ENCODE measurements at regions not wholly inside any gene's neighbourhood (a gene's known extent, or its start where the extent isn't known, plus 50 kb on each side); places are given as distances from the start of the nearest gene placed in this dataset.

GRCh38 chr5:24831989-24832388, 187.2 kb upstream of the CDH10 start:
- DNase-seq (ENCODE audit: low read depth) = no peak

DNA sequence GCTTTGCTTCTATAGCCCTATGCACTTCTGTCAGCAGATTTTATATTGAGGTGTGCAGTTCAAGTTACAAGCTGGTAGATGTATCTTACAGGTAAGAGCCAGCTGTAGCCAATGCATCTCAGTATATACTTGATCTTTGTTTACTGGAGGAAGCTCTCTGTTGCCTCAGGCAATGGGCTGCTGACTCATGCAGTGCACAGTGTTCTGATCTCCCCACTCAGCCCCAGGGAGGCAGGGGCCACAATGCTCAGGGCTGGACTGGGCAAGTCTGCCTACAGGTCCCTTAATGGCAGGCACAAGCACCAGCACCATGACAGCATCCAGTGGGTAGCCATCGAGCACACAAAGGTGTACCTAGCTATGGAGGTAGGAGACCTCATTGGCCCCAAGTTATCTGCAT, 178.8 kb upstream of the CDH10 start:
- DNase-seq (ENCODE audit: low read depth) = no peak

DNA sequence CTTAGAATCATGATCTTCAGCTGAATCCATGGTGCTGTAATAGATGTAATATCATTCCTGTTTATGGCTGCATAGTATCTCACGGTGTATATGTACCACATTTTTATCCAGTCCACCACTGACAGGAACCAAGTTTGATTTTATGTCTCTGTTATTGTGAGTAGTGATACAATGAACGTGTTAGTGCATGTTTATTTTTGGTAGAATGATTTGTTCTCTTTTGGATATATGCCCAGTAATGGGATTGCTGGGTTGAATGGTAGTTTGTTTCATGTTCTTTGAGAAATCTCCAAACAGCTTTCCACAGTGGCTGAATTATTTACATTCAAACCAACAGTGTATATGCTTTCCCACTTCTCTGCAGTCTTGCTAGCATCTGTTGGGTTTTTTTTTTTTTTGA, 175.1 kb upstream of the CDH10 start:
- no peak for DNase-seq (ENCODE audit: low read depth)

DNA sequence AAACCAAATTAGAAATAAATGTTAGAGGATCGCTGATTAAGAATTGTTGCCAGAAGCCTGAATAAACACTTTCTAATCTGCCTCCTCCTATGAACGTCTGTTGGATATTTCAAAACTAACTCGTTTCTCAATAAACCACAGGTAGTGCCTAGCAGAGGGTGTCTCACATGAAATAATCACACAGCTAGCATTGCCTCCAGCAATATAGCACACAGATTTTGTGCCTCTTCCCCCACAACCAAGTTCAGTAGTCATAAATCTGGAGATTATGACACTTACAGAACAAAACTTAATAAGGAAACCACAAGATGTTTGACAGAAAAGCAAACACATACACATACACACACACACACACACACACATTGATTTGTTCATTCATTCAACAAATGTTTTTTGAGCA, 173.2 kb upstream of the CDH10 start:
- no peak for DNase-seq (ENCODE audit: low read depth)

DNA sequence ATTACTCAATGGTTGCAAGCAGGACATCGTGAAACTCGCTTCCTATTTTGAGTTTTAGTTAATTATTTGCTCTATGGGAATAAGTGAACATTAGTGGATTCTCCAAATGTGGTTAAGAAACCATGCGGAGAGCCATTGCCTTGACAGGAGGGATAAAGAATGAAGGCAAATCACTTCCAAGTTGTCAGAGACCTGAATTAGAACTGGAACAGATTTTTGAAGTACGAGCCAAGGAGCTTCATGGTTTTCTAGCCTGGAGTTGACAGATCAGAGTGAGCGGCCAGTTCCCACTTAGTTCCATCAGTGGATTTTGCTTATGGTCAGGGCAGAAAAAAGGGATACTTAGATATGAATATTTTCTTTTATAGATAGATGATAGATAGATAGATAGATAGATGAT, 171.4 kb upstream of the CDH10 start:
- DNase-seq (ENCODE audit: low read depth) = no peak

- no peak for DNase-seq (ENCODE audit: low read depth)
Measured at GRCh38 chr5:24805230-24805629, 160.5 kb upstream of the CDH10 start.

DNA sequence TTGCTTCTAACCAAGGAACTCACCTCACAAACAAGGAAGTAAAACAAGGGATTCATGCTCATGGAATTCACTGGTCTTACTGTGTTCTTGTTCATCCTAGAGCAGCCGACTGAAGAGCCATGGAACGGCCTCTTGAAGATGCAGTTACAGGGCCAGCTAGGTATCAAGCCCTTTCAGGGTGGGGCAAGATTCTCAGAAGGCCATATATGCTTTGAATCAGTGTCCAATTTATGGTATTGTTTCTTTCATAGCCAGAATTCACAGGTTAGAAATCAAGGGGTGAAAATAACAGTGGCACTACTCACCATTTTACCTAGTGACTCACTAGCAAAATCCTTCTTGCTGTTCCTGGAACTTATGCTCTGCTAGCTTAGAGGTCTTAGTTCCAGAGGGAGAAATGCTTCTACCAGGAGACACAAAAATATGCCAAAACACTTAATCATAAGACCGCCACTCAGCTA, 159.5 kb upstream of the CDH10 start:
- DNase-seq (ENCODE audit: low read depth) = no peak

DNA sequence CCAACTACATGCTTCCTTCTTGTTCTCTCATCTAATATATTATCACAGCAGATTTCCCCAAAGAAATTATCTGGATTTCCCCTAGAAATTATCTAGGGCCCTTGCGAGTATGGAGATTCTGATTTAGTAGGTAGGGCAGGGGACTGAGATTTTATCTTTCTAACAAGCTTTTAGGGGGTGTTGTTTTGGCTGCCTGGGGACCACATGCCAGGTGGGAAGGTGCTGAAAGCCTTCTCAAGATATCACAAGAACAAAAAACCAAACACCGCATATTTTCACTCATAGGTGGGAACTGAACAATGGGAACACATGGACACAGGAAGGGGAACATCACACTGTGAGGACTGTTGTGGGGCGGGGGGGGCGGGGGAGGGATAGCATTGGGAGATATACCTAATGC, 146.5 kb upstream of the CDH10 start:
- DNase-seq (ENCODE audit: low read depth) = no peak

DNA sequence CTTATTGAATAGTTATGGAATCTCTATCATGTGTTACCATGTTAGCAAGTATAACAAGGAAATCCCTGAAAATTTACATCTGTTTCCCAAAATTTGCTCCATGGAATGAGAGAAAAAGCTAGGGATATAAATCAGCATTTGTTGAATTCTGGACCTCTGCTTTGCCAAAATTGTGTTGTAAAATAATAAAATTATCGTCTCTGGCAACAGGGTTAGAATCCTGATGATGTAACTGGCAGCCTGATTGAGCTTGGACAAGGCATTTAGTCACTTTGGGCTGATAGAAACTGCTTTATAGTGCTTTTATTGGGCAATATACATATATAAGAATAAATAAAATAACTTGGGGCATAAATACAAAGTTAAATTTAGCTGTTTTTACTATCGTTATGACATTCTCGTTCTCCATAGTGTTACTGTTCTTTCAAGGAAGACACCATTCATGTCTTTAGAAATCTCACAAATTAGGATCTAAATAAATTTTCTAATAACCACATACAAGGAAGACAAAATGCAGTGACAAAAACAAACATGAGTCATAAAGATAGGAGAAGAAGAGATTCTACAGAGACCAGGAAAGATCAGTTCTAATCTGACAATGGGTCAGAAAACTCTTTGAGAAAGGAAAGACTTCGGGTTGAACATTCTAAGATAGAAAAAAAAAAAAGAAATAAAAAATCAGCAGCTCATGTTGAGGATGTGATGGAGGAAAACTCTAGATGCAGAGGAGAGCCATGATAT, 145.0 kb upstream of the CDH10 start:
- DNase-seq (ENCODE audit: low read depth) = no peak

DNA sequence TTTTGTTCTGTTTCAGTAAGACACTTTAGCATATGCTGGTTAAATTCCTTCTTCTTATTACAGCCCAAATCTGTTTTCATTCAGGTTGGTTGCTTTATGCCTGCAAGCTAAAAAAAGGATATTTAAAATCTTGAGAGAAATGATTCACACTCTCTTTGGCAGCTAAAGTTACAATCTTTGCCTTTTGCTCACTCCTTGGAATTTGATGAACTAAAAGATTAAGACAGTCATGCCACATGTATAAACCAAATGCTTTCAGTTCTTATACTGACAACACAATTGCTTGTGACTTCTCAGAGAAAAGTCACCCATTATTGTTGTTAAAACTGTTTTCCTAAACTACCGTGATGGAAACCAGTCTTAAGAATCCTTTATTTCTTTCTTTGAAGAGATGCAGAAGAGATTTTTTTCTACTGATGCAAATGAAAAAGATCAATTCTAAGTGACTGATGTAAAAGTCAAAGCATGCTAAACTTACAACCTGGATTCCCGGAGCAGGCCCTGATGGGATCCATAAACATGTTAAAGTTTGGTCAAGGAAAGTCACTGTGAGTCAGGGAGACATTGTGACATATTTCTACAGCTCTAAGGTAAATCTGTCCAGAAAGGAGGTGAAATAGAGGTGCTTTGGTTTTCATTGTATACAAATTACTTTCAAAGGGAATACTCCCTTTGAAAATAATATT, 144.2 kb upstream of the CDH10 start:
- DNase-seq (ENCODE audit: low read depth) = no peak

DNA sequence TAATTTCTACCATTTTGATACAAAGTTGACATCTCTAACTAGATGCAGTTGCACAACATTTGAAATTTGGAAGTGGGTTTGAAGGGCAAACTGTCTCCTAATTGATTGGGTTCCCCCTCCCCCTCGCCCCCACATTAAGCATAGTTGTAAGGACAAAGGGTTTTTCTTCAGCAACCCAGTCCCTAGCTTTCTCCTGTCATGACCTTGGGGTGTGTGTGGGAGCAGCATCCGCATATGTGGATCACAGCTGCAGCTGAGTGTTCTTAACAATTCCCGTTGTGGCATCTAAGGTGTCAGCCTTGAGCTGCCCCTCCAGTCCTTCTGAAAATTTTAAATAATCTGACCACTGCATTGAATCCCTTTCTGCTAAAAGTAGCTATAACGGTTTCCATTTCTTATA, 141.3 kb upstream of the CDH10 start:
- DNase-seq (ENCODE audit: low read depth) = no peak

DNA sequence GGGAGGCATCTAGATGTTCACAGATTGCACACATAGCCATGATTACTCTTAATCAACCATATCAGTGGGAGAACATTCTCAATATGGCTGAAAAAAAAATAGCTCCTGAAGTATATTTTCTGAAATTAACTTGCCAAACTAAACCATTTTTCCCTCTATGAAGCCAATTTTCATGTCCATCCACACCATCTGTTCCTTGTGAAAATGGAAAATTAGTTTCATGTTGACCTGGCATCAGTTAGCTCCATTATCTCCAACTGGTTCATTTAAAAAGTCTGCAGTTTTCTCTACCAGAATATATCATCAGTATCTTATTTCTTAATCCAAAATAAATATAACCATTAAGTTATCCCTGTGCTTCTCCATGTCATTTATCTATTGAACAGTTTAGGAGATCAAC, 138.8 kb upstream of the CDH10 start:
- no peak for DNase-seq (ENCODE audit: low read depth)

DNA sequence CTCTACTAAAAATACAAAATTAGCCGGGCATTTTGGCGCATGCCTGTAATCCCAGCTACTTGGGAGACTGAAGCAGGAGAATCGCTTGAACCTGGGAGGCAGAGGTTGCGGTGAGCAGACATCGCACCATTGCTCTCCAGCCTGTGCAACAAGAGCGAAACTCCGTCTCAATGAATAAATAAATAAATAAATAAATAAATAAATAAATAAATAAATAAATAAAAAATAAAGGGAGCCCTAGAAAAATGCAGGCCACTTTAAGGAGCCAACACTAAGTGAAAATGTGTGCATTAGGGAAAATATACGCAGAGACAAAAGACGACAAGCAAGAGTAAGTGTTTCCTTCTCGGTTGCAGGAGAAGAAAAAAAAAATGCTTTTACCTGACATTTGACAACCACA, 132.6 kb upstream of the CDH10 start:
- no peak for DNase-seq (ENCODE audit: low read depth)

GRCh38 chr5:24773261-24773660, 128.5 kb upstream of the CDH10 start:
- no peak for DNase-seq (ENCODE audit: low read depth)

GRCh38 chr5:24767086-24767485, 122.3 kb upstream of the CDH10 start:
- DNase-seq (ENCODE audit: low read depth) = no peak

GRCh38 chr5:24765219-24765618, 120.4 kb upstream of the CDH10 start:
- DNase-seq (ENCODE audit: low read depth) = no peak

DNA sequence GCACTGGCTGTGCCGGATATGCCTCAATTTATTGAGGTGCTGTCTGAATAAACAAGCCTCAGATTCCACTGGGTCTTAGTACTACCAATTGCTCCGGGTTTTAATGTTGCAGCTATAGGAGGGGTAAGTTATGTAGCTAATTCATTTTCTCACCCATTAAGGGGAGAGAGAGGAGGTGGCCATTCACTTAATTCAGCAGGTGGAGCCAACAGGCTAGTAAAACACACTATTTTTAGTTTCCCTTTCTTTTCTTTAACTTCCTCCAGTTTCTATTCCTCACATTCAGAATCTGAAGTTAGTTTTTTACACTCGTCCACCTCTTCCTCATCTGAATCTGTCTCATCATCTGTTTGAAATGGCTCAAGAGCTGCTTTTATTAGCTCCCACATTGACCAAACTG, 105.6 kb upstream of the CDH10 start:
- DNase-seq (ENCODE audit: low read depth) = no peak

- DNase-seq (ENCODE audit: low read depth) = no peak
Measured at GRCh38 chr5:24749701-24750100, 104.9 kb upstream of the CDH10 start.

DNA sequence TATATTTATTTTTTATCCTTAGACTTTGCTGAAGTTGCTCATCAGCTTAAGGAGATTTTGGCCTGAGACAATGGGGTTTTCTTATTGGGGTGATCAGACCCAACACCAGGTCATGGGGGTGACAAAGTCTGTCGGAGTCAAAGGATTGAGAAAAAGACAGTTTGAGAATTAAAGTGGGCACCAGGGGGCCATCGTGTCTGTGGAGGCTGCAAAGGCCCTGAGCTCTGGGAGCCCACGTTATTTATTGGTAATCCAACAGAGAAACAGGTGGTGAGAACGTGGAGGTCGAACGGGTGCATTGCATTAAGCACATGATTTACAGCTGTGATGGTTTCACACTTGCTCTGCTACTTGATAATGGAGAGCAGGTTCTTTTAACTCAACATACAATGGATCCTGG, 102.5 kb upstream of the CDH10 start:
- DNase-seq (ENCODE audit: low read depth) = no peak

DNA sequence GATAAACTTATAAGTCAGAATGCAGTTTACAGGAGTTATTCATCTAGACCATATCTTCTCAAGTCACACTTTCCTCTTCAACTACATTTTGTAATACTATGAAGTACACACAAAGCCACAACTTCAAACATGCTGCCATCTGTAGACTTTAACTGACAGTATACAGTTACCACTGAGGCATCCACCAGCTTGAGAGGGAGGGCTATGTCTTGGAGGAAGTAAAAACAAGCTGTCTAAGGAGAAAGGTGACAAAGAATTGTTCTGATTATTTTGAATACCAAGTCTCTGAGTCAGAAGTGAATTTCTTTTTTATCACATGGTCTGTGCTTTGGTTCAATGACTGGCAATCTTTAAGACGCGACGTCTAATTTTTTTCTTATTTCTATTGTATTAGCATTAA, 97.6 kb upstream of the CDH10 start:
- no peak for DNase-seq (ENCODE audit: low read depth)

DNA sequence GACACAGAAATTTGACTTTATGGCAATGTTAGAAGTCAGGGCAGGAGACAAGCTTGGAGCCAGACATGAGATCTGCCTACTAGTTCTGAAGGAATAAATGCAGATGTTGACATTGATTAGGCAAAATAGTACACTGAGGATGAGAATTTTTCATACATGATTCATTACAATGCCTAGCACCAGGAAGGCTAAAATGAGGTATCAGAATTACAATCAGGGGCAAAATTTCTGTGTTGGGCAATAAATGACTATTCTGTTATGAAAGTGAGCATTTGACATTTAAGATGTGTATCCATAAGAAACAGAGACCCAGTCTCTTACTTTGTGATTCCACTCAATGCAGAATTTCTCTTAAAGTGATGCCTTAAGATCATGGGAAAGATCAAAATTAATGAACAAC, 92.4 kb upstream of the CDH10 start:
- no peak for DNase-seq (ENCODE audit: low read depth)

DNA sequence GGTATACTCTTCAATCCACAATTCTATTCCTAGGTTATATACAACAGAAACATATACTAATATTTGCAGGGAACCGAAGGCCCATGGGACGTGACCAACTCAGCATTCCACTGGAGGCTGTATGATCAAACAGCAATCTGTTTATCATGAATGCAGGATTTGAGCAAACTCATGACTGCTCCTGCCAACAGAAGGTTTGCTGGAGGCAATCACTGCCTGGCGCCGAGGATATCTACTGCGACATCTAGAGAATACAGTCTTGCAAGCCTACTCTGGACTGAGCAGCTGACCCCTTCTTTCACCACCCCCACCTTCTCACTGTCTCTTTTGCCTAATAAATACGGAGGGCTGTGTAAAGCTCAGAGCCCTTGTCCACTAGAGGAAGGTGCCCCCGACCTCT, 90.5 kb upstream of the CDH10 start:
- DNase-seq (ENCODE audit: low read depth) = no peak

DNA sequence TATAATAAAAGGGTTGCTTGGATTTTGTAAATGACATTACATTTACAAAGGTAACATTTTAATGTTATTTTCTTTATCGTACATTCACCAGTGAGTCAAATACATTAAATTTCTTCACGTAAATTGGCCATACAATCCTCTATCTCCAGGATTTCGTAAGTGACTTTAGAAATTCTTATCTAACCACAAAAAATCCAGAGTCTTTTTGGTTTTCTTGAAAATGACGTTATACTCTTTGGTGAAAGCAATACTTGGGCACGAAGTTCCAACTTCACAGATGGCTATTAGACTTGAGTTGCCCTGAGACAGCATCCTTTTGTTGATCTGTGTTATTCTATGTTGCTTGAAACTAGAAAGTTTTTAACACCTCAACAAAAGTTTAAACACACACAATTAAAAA, 87.4 kb upstream of the CDH10 start:
- no peak for DNase-seq (ENCODE audit: low read depth)

DNA sequence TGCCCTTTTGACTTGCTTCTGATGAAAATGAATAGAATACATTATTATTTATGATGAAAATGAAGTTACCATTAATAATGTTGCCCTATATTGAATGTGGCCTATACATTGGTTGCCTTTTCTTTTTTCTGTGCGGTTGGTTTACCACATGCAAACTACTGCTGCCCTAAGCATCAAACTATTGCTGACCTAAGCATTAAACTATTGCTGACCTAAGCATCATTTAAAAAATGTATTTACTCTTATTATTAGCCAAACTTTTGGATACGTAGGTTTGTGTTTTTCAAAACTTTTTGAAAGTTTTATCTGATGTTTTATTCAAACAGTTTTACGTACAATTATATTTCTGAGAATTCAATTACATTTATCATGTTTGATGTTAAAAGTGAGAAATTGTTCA, 76.0 kb upstream of the CDH10 start:
- no peak for DNase-seq (ENCODE audit: low read depth)

All from CMK (cell line).